GM18868 (cell line): ENCODE measurements at regions not wholly inside any gene's neighbourhood (a gene's known extent, or its start where the extent isn't known, plus 50 kb on each side); places are given as distances from the start of the nearest gene placed in this dataset.
"Not testable (repeated sequence)": the region's sequence is repeated elsewhere in the genome, so short reads cannot be mapped to it uniquely, and the experiment has no call there.

ENCODE experiments used
- ATAC-seq: cut with Tn5 transposase; IDR thresholded peaks from one replicate; pipeline ENCODE4 v1.9.1; 2021; ENCODE audit warnings: mild to moderate bottlenecking, moderate library complexity; ENCODE audit not compliant: unreplicated experiment

DNA sequence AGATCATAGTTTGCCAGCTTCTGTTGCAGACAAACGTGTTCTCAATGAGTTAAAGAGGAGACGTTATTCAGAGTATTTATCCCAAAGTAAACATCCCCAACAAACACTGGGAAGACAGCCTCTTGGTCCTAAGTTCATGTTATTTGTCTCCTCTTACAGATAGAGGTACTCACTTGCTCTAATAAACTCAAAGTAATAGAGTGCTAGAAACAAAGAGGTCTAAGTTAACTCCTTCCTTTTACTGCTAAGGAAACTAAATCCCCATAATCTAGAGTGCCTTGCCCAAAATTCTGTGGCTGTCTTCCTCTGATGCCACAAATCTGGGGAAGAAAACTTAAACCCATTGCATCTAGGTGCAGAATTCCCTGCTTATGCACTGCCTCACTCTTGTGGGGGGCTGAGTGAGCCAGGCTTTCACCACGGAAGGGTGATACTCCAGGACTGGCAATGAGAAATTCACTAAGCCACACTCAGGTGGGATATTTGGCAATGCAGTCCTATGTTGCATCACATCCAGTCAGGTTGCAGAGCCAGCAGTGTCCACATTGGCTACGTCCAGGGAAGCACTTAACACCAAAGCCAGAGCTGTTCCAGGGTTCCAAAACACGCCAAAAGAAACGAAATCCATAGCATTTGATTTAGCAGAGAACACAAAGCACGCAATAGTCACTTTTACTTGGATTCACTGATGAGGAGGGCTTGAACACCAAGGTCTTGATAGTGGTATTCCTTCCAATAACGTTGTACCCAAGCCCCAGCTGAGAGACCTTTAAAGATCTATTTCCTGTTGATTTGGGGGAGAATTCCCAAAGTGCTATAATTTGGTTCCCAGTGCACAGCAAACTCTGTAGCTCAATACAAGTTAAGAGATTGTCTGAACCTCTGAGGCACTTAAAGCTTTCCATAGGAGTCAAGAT lies 81.0 kb upstream of the FOXQ1 start:
- no peak for ATAC-seq

- ATAC-seq: no peak
These were observed 81.6 kb upstream of the FOXQ1 start for GRCh38 chr6:1230281-1230680.

DNA sequence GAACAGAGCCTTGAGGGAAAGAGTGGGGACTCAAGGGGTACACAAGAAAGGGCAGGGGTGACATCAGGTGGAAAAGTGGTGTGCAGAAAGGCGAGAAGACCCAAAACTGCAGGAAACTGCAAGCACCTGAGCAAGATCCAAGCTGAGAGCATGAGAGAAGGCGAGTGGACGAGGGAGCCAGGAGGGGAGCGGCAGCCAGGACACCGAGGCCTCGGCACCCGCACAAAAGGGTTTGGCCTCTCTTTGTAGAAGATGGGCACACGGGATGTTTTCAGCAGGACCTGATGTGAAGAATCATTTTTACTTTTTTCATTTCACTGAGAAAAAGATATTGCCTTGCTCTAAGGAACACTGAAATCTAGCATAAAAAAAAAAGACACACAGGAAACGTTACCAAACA lies 82.1 kb upstream of the FOXQ1 start:
- no peak for ATAC-seq

DNA sequence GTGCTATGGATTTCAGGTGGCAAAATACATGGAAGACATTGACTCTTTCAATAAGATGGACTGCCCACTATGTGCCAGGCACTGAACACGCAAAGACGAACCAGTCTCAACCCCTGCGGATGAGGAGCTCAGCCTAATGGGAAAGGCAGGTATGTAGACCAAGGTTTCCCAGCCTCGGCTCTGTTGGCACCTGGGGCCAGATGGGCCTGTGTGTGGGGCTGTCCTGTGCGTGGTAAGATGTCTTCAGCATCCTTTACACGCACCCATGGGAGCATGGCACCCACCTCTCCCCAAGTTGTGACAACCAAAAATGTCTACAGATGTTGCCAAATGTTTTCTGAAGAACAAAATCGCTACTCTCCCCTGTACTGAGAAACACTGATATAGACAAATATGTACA lies 82.6 kb upstream of the FOXQ1 start:
- ATAC-seq: no peak

DNA sequence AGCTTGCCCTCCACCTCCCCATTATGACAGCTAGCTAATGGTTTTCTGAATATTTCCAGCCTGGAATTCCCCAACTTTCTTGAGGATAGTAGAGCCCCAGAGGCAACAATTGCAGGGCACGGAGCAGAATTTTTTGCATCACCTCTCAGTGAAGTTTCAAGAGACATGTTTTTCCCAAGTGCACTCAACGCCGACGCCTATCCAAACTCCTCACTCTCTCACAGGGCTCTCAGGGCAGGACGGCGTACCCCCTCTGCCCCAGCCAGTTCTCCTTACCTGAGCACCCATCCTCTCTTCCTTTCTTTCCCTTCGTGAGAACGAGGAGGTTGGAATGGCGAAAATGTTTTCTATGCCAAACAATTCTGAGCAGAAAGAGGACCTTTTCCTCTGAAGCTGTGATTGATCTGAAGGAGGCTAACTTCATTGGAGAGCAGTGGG lies 83.1 kb upstream of the FOXQ1 start:
- ATAC-seq: no peak

- ATAC-seq: no peak
These were observed 83.8 kb upstream of the FOXQ1 start for GRCh38 chr6:1227935-1228753.

DNA sequence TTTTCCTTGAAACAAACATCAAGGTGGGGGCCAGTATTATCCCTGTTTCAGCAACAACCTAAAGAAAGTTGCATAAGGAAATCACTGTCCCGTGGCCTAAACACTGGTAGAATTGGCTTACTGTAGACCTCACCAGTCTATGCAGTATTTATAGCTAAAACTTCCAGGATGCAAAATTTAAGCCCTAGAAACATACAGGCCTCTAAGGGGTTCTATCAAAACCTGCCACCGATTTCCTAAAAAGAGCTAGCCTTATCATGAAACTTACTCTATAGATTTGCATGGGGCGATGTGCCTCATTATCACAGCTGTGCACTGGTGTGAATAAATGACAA lies 84.3 kb upstream of the FOXQ1 start:
- ATAC-seq: no peak

- no peak for ATAC-seq
These were observed 85.4 kb upstream of the FOXQ1 start for GRCh38 chr6:1226277-1227099.

- ATAC-seq: no peak
These were observed 87.4 kb upstream of the FOXQ1 start for GRCh38 chr6:1224514-1224913.

DNA sequence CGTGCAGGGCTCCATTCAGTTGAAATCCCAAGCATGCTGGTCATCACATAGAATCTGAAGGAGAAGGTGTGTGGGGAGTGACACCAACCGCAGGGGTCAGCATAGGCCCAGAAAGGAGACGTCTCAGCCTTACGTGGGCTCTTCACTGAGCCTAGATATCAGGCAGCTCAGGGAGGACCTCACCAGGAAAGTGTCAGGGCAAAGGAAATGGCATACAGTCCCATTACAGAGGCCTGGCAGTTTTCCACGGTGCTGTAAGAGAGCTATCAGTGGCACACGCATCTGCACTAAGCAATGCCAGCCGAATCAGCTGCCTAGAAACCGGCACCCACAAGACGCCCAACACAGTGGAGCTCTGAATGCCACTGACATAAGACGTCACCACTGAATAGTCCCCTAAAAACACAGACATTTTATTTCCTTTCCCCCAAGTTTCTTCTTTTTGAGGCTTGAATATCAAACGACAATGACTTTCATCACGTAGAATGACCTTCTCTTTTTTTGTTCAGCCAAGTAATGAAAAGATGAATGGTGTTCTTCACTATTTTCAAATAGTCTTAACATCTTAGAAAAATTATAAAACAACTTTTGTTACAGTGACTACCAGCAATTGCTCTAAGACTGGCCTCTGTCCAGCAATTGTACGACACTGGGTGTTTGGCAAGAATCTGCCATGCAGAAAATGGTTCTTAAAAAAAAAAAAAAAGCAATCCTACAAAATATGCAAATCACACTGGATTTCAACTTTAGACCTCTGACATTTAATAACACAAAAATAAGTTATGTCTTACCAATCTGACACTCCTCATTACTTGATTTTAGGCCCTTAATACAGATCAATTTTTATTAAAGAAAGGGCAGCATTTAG lies 88.9 kb upstream of the FOXQ1 start:
- no peak for ATAC-seq

DNA sequence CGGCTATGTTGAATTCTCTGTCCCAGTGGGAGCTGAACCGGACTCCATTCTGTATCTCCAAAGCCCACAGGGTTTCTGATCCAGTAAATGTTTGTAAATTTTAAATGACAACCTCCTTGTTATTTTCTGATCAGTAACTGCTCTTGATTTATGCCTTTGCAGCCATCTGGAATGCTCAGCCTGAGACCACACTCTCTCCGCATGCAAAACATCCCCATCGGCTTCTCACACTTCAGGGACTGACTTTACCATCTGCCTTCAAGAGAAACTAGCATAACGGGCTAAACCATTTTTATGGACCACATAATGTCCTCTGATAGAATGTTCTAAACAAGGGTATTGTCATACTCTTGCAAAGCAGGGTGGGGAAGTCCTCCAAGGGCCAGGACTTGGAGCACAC lies 94.5 kb upstream of the FOXQ1 start:
- ATAC-seq: no peak

DNA sequence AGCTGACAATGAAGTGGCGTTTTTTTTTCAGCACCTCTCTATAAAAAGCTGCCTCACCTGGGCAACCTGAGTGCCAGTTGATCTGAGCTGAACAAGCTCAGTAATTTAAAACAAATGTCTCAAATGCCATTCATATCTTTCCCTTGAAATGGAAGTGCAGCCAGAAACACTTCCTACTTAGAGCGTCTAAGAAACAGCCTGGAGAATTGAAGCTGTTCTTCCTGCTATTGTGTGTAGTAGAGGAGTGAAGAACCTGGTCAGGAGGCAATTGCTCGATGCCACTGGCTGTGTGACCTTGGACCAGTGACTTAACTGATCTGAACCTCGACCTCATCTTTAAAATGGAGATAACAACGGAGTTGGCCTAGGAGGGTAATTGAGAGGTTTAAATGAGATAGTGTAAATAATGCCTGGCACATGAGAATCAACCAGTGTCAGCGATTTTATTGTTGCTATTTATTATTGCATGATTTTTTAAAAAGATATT lies 95.4 kb upstream of the FOXQ1 start:
- ATAC-seq: no peak

- no peak for ATAC-seq
These were observed 95.9 kb upstream of the FOXQ1 start for GRCh38 chr6:1215884-1216487.

- ATAC-seq: no peak
These were observed 96.9 kb upstream of the FOXQ1 start for GRCh38 chr6:1215023-1215422.

- no peak for ATAC-seq
These were observed 99.0 kb upstream of the FOXQ1 start for GRCh38 chr6:1212919-1213318.

GRCh38 chr6:1212138-1212537 lies 99.8 kb upstream of the FOXQ1 start:
- ATAC-seq: not testable (repeated sequence)

GRCh38 chr6:1210631-1211030 lies 101.3 kb upstream of the FOXQ1 start:
- ATAC-seq: not testable (repeated sequence)

GRCh38 chr6:1208876-1209275 lies 103.0 kb upstream of the FOXQ1 start:
- no peak for ATAC-seq

DNA sequence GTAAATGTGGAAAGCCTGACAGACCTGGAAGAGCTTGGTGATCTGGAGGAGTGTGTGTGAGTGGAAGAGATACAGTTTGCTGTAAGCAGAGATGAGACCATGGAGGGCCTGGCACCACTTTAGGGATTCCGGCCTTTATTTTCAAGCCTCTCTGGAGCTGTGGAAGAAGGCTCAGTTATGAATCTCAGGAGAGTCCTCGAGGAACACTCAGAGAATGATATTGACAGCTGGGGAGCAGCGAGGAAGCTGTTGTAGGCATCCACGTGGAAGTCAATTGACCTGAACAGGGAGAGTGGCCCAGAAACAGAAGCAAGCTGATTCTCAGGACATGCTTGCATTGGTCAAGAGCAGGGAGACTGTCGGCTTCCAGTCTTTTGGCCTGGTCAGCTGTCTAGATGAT lies 108.4 kb upstream of the FOXQ1 start:
- no peak for ATAC-seq

DNA sequence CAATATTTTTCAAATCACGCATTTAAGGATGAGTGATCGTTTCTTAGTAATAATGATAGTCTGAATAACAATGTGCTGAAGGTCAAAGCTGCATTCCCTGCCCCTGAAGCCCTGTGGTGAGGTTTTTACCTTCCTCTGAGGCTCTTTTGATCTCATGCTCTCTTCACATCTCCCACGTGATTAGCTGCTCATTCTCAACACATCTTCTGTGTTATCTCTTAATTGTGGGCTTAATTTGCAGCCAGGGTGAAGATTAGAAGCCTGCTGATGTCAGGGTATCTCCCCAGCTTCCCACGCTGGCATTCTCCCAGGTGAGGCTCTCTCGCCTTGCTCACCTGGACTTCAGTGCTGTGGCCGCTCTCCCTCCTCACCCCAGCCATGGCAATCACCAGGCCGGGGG lies 109.7 kb upstream of the FOXQ1 start:
- no peak for ATAC-seq
